Calu3 (cell line): ENCODE measurements at regions not wholly inside any gene's neighbourhood (a gene's known extent, or its start where the extent isn't known, plus 50 kb on each side); places are given as distances from the start of the nearest gene placed in this dataset.
"Not testable (repeated sequence)": the region's sequence is repeated elsewhere in the genome, so short reads cannot be mapped to it uniquely, and the experiment has no call there.

Experiments used
- BruUV-seq: library from RNA; stranded (reverse); fragments of 400-500 nt; replicated peaks from 2 replicates; lab custom pipeline; 2021; lab: Mats Ljungman, UMichigan
- CTCF ChIA-PET: fragments of 300-600 bp; sonication (Branson Sonifier 250); formaldehyde crosslinking; loops from one replicate; lab custom pipeline; 2022; ENCODE audit warnings: antibody characterized with exemption; lab: Charles Lee
- DNase-seq: peaks from one replicate; pipeline ENCODE4 v3.0.0; 2022
- H3K27ac Mint-ChIP-seq: one replicate; pipeline ENCODE4 v1.8.0; 2022; ENCODE audit warnings: mixed read lengths; ENCODE audit not compliant: unreplicated experiment
- H3K27me3 Mint-ChIP-seq: one replicate; pipeline ENCODE4 v1.8.0; 2022; ENCODE audit warnings: mixed read lengths; ENCODE audit not compliant: unreplicated experiment
- H3K36me3 Mint-ChIP-seq: one replicate; pipeline ENCODE4 v1.8.0; 2022; ENCODE audit warnings: mild to moderate bottlenecking, moderate library complexity, mixed read lengths; ENCODE audit not compliant: insufficient read depth, unreplicated experiment
- H3K4me1 Mint-ChIP-seq: one replicate; pipeline ENCODE4 v1.8.0; 2022; ENCODE audit warnings: mild to moderate bottlenecking, low read depth, mixed read lengths; ENCODE audit not compliant: unreplicated experiment
- H3K4me3 Mint-ChIP-seq: one replicate; pipeline ENCODE4 v1.8.0; 2022; ENCODE audit warnings: mild to moderate bottlenecking, low read depth, moderate library complexity, mixed read lengths; ENCODE audit not compliant: unreplicated experiment
- H3K9me3 Mint-ChIP-seq: one replicate; pipeline ENCODE4 v1.8.0; 2022; ENCODE audit warnings: low read depth, mixed read lengths; ENCODE audit not compliant: unreplicated experiment
- intact Hi-C: fragments of 100-400 bp; cut with micrococcal nuclease; formaldehyde crosslinking; loops from one replicate; pipeline ENCODE4 v1.10.0; 2022; ENCODE audit not compliant: unreplicated experiment
- TF ChIP-seq, protein P1 (sequence below): fragments of 200-600 bp; IDR thresholded peaks from one replicate; pipeline ENCODE4 v1.8.0; 2022; ENCODE audit warnings: antibody characterized with exemption; ENCODE audit not compliant: unreplicated experiment

GRCh38 chr14:80275208-80275850, 64.0 kb upstream of the DIO2 start:
- CTCF ChIA-PET = no interaction called here
- TF ChIP-seq, protein P1, sequence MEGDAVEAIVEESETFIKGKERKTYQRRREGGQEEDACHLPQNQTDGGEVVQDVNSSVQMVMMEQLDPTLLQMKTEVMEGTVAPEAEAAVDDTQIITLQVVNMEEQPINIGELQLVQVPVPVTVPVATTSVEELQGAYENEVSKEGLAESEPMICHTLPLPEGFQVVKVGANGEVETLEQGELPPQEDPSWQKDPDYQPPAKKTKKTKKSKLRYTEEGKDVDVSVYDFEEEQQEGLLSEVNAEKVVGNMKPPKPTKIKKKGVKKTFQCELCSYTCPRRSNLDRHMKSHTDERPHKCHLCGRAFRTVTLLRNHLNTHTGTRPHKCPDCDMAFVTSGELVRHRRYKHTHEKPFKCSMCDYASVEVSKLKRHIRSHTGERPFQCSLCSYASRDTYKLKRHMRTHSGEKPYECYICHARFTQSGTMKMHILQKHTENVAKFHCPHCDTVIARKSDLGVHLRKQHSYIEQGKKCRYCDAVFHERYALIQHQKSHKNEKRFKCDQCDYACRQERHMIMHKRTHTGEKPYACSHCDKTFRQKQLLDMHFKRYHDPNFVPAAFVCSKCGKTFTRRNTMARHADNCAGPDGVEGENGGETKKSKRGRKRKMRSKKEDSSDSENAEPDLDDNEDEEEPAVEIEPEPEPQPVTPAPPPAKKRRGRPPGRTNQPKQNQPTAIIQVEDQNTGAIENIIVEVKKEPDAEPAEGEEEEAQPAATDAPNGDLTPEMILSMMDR = no peak
- H3K27me3 Mint-ChIP-seq = no peaks in the 10 kb centered on the region
- no peak overlapping the region for H3K27ac Mint-ChIP-seq
- DNase-seq = no peak
- intact Hi-C loops = no loop called here
- no peaks in the 10 kb centered on the region for H3K36me3 Mint-ChIP-seq
- H3K4me1 Mint-ChIP-seq = no peaks in the 10 kb centered on the region
- peaks cover 6% of the 10 kb centered on the region for H3K9me3 Mint-ChIP-seq
- no TSS peak for BruUV-seq
- no peak overlapping the region for H3K4me3 Mint-ChIP-seq

- BruUV-seq, H3K36me3 Mint-ChIP-seq, intact Hi-C loops, H3K9me3 Mint-ChIP-seq, H3K27ac Mint-ChIP-seq, H3K27me3 Mint-ChIP-seq, H3K4me1 Mint-ChIP-seq, CTCF ChIA-PET, H3K4me3 Mint-ChIP-seq, DNase-seq: not testable (repeated sequence)
These were observed 63.0 kb upstream of the DIO2 start for GRCh38 chr14:80274310-80274709.

GRCh38 chr14:80271389-80271788, 60.1 kb upstream of the DIO2 start:
- intact Hi-C loops = no loop called here
- no peak for DNase-seq
- Mint-ChIP-seq H3K27me3 (no peaks in the 10 kb centered on the region), H3K27ac (no peak overlapping the region), H3K9me3 (peaks cover 4% of the 10 kb centered on the region), H3K36me3 (no peaks in the 10 kb centered on the region), H3K4me3 (no peak overlapping the region), H3K4me1 (no peaks in the 10 kb centered on the region)
- no TSS peak for BruUV-seq
- CTCF ChIA-PET = no interaction called here
- TF ChIP-seq, protein P1 = no peak

DNA sequence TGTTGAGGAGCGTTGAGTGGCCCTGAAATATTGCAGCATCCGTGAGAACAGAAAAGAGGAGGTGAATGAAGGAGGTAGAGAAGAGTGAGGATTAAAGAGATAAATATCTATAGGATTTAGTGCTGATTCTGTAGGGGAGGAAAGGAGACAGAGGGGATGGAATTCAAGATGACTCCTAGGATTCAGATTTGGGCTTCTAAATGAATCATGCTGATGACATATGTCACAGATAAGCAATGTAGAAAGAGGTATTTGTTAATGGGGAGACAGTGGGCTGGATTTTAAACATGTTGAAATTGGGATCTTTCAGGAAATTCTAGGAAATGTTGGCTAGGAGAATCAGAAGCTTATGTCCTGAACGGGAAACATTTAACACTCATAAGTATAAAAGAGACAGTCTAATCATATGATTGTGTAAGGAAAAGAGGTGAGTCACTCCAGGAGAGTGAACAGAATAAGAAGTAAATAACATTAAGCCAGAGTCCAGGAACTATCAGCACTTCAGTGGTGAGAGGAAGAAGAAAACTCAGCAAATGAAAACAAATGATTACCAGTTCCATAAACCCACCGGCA, 58.1 kb upstream of the DIO2 start:
- DNase-seq = no peak

DNA sequence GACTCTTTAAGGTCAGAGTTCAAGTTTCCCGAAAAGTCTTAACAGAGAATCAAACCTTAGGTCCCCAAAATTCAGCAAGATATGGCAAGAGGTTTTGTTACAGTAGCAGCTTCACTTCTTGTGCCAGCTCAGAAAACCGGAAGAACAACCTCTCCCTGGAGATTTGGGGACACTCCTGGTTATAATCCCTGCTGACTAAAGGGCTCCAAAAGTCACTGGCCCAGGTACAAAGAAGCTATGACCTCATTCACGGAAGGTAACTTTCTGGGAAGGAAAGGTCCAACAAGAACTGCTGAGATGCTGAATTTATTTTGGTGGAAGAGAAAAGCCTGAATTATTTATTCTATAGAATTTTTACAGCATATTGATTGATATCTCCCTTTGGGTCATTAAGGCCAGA, 55.6 kb upstream of the DIO2 start:
- H3K27ac Mint-ChIP-seq = no peak overlapping the region
- H3K4me1 Mint-ChIP-seq = no peaks in the 10 kb centered on the region
- H3K9me3 Mint-ChIP-seq = no peaks in the 10 kb centered on the region
- BruUV-seq = no TSS peak
- CTCF ChIA-PET = no interaction called here
- H3K4me3 Mint-ChIP-seq = no peak overlapping the region
- intact Hi-C loops = no loop called here
- H3K27me3 Mint-ChIP-seq = no peaks in the 10 kb centered on the region
- H3K36me3 Mint-ChIP-seq = no peaks in the 10 kb centered on the region
- no peak for DNase-seq
- TF ChIP-seq, protein P1 = no peak

More for the DNA sequence above, 58.1 kb upstream of the DIO2 start:
- Mint-ChIP-seq H3K27me3 (no peaks in the 10 kb centered on the region), H3K4me3 (no peak overlapping the region), H3K9me3 (peaks cover 4% of the 10 kb centered on the region), H3K27ac (no peak overlapping the region), H3K4me1 (no peaks in the 10 kb centered on the region), H3K36me3 (no peaks in the 10 kb centered on the region)
- CTCF ChIA-PET = no interaction called here
- TF ChIP-seq, protein P1 = no peak
- BruUV-seq = no TSS peak
- intact Hi-C loops = no loop called here
